ENCODE measurements at regions not wholly inside any gene's neighbourhood (a gene's known extent, or its start where the extent isn't known, plus 50 kb on each side); places are given as distances from the start of the nearest gene placed in this dataset.
A peak's percentile ranks its signal among the peaks of the same experiment; 100 is the strongest.
"Not testable (repeated sequence)": the region's sequence is repeated elsewhere in the genome, so short reads cannot be mapped to it uniquely, and the experiment has no call there.

GRCh38 chr3:105979961-105980360, 111.1 kb upstream of the CBLB start:
- no peak for DNase-seq (ENCODE audit: low spot score)

- DNase-seq (ENCODE audit: low spot score), result no peak
Observed at GRCh38 chr3:105982207-105982606, 113.4 kb upstream of the CBLB start.

DNA sequence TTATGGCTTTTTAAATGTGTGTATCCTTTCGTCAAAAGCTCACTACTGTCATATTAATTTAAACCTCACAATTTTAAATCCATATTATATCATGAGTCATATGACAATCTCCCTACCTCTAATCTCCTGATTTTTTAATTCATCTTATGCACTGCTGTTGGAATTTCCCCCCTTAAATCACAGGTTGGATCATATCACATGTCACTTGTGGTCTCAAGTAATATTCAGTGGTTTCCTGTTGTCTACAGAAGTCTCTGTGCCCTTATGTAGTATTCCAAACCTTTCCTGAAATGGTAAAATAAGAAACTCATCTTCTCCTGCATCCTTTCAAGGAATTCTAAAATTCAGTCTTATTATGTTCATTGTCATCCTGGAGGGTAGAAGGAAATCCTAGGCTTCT, 116.0 kb upstream of the CBLB start:
- no peak for DNase-seq (ENCODE audit: low spot score)

GRCh38 chr3:105986343-105986742, 117.5 kb upstream of the CBLB start:
- not testable (repeated sequence) for DNase-seq (ENCODE audit: low spot score)

- no peak for DNase-seq (ENCODE audit: low spot score)
Observed at GRCh38 chr3:105987809-105988208, 119.0 kb upstream of the CBLB start.

DNA sequence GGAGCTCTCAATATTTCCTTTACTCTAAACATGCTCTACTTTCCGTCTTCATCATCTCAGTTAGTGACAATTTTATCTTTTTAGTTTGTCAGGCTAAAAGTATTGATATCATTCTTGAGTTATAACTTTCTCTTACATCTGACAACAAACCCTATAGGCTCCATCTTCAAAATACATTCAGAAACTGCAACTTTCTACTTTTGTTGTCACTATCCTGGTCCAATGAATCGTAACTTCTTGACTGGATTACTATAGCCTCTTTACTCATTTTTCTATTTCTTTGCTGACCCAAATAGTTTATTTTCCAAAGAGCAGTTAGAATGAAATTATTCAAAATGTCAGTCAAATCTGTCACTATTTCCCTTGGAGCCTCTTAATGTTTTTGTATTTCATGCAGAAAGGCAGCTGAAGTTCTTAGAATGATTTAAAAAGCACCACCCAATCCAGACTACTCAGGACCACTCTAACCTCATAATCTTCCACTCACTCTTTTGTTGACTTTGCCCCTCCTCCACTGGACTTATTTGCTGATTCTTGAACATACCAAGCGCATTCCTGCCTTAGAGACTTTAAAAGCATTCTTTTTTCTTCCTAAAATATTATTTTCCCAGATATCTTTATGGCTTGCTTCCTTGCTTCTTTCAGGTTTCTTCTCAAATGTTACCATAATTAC, 119.9 kb upstream of the CBLB start:
- no peak for DNase-seq (ENCODE audit: low spot score)

DNA sequence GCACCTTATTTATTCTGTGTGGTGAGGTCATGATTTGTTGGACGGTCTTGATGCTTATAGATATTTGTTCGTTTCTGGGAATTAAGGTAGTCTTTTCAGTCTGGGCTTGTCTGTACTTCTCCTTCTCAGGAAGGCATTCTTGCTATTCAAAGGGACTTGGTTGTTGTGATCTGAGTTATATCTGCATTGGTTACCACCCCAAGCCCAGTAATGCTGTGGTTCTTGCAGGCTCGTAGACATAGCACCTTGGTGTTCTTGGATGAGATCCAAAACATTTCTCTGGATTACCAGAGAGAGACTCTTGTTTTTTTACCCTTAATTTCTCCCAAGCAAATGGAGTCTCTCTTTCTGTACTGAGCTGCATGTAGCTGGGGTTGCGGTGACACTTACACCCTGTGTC, 128.0 kb upstream of the CBLB start:
- no peak for DNase-seq (ENCODE audit: low spot score)

DNA sequence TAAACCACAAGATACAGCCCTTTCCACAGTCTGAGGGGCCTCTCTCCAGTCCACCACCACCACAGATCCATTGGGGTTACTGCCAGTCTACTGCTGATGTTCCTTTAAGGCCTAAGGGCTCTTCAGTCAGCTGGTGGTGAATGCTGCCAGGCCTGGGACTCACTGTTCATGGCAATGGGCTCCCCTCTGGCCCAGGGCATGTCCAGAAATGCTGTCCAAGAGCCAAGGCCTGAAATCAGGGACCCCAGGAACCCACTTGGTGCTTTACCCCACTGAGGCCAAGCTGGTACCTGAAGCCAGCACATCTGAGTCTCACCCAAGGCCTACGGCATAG, 128.6 kb upstream of the CBLB start:
- no peak for DNase-seq (ENCODE audit: low spot score)

GRCh38 chr3:105997800-105998526, 129.2 kb upstream of the CBLB start:
- DNase-seq (ENCODE audit: low spot score), result peak; percentile 78

DNA sequence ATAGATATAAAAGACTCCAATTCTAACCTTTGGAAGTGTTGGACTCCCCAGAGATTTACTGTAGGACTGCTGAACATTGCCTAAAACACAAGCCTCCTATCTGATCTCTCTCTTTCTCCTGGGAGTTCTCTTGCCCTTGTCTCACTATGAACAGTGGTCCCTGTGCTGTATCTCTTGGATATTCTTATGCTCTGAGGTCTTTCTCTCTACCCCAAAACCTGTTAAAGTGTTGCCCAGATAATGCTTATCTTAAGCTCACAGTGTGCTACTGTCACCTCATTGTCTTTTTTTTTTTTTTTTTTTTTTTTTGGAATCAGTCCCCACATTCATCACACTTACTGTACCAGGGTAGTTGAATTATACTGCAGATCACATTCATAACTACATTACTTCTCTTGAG, 131.0 kb upstream of the CBLB start:
- DNase-seq (ENCODE audit: low spot score), result no peak

DNA sequence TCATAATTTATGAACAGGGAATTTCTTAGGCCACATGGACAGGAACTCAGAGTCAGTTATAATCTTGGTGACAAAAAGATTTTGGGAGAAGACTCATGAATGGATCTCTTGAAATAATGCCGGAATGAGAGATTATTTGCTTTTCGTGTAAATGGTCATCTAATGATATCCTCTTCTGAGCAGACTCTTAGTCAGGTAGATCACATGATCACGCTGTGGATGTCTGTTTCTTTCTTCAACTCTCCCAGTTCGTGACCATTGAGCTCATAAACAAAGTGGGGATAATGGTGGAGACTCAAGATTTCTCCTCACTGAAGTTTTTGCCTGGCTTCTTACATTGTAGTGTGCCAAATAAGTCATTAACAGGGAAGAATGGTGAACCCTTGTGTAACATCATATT, 133.1 kb upstream of the CBLB start:
- no peak for DNase-seq (ENCODE audit: low spot score)

DNA sequence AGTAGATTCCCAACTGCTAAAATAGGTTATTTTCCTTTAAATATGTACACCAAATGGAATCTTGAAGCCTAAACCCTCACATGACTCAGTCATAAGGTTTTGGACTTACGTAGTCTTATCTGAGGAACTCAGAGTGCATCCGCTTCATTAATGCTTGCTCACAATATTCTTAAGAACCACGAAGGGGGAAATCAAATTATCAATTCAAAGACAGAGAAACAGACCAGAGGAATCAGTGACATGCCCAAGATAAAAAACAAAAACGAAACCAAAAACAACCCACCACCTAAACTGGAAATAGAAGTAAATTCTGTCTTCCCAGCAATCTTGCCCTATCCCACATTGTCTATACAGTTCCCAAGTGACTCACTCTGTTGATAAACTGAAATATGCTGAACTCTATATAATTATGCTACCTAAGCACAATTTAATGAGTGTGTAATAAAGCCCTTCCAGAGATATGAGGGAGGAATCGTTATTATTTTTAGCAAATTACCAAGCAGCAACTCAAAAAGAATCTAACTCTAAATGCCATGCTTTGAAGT, 135.4 kb upstream of the CBLB start:
- DNase-seq (ENCODE audit: low spot score), result no peak

DNA sequence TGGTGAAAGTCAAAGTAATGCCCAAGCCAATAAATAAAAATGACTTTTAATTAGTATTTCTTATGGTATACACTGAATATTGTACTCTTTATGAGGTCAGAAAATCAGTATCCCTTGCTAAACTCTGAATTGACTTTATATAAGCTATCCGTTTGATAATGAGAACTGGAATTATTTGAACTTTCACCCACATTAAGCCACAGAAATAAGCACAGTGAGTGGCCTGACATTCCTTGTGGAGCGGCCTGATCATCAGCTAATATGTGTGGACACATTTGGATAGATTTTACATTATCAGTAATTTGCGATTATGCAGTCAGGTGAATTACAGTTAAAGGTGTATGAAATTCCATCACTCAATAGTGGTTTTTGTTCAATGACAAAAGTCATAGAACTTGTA, 136.0 kb upstream of the CBLB start:
- no peak for DNase-seq (ENCODE audit: low spot score)

GRCh38 chr3:106006001-106006400, 137.2 kb upstream of the CBLB start:
- DNase-seq (ENCODE audit: low spot score), result peak; percentile 53

GRCh38 chr3:106006571-106006970, 137.8 kb upstream of the CBLB start:
- no peak for DNase-seq (ENCODE audit: low spot score)

DNA sequence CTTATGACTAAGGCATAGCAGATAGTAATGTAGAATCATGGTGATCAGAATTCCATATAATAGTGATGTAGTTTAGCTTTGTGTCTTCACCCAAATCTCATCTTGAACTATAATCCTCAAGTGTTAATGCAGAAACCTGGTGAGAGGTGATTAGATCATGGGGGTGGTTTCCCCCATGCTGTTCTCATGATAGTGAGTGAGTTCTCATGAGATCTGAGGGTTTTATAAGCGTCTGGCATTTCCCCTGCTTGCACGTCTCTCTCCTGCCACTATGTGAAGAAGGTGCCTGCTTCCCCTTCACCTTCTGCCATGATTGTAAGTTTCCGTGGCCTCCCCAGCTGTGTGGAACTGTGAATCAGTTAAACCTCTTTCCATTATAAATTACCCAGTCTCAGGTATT, 138.7 kb upstream of the CBLB start:
- DNase-seq (ENCODE audit: low spot score), result no peak

DNA sequence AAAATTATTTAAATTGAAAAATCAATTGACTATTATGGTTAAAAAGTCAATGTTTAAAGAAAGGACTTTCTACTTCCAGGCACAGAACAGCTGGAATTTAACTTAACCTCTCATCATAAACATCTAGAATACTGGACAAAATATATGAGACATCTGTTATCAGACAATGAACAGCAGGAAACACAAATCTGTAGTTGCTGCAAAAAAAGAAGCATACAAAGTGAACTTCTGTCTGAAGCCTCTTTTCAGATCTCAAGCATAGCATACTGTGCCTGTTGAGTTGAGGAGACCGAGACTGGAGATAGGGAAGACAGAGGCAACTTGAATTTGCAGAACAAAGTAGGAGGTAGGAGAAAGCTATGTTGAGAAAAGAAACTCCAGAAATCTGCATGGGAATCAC, 140.0 kb upstream of the CBLB start:
- no peak for DNase-seq (ENCODE audit: low spot score)

DNA sequence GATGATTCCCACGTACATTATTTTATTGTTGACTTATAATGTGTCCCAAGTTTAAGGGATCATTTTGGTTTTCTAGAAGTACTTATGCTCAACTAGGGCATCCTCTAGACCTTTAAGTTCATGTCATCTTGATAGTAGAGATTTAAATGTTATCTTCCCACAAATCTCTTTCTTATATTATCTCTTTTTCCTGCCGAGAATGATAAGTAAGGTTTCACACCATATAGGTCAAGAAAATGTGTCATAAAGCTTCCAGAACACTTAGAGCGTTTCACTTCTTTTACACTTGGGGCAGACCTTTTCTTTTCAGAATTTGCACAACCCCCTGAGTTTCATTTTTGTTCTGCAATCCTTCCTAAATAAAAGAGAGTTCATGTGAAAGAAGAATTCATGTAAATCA, 142.0 kb upstream of the CBLB start:
- no peak for DNase-seq (ENCODE audit: low spot score)

DNA sequence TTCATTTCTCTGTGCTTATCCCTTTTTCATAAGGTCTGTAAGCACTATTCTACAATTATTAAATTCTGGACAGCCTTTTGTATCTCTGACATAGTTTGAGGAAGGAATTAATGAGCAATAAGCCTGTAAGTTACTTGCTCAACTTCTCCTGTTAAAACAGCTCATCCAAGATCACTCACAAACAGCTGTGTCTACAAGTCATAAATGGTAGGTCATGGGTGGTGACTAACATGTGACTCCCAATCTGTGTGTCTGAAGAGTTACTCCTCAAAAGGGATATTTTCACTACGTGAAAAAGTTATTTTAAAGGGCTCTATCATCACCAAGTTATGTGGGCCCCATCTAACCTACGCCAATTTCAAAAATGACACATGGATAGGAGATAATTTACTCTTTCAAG, 145.2 kb upstream of the CBLB start:
- DNase-seq (ENCODE audit: low spot score), result peak; percentile 65

DNA sequence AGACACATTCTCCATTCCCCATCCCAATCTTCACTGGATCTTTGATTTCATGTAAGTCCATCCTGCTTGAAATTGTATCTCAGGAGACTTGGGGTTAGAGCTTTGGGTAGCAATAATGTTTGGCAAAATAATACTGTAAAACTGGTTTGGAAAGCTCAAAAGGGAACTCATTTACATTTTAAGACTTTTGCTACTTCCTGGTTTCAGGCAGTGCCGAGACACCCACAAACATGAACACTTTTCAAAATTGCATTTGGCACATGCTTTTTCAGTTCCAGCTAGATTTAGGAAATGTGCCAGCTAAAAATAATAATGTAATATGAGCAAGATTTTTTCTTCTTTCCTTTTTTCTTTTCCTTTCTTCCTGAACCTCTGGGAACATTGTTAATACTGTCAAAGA, 145.7 kb upstream of the CBLB start:
- DNase-seq (ENCODE audit: low spot score), result no peak

GRCh38 chr3:106014971-106015370, 146.2 kb upstream of the CBLB start:
- DNase-seq (ENCODE audit: low spot score), result no peak

- DNase-seq (ENCODE audit: low spot score), result no peak
Observed at GRCh38 chr3:106018102-106018501, 149.3 kb upstream of the CBLB start.

GRCh38 chr3:106018929-106019550, 150.2 kb upstream of the CBLB start:
- DNase-seq (ENCODE audit: low spot score), result no peak
